Fibroblast of pulmonary artery (primary cell): ENCODE measurements at regions not wholly inside any gene's neighbourhood (a gene's known extent, or its start where the extent isn't known, plus 50 kb on each side); places are given as distances from the start of the nearest gene placed in this dataset.

Experiments
- DNase-seq: peaks from one replicate; pipeline ENCODE4 v3.0.0-alpha.2; 2010; ENCODE audit warnings: low read depth
- H3K4me3 ChIP-seq: replicated peaks from 2 replicates; pipeline ENCODE4 v1.5.1; 2011; ENCODE audit warnings: low read depth, mild to moderate bottlenecking, control low read depth, low read length, moderate library complexity
- TF ChIP-seq, protein P1 (sequence below): IDR thresholded peaks from 2 replicates; pipeline ENCODE4 v1.5.1; 2011; ENCODE audit warnings: mild to moderate bottlenecking, control low read depth, low read length, inconsistent platforms; ENCODE audit errors: missing control alignments

DNA sequence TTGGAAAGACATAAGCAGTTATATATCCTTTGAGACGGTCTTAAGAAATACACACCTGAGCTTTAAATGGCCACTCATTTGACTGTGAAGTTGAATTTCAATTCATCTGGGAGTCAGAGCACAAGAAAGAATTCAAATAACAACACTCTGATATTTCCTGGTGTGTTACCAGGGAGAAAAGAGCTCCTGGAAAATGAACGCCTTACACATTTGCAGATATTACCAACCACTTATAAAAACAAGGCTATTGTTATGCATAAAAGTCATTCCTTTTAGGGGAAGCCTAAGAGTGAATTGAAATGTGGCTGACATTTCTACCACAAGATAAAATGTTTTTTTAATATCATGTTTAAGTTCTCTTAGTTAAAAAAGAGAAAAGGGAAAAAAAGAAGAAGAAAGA lies 229.2 kb upstream of the PLEKHG7 start:
- TF ChIP-seq, protein P1, sequence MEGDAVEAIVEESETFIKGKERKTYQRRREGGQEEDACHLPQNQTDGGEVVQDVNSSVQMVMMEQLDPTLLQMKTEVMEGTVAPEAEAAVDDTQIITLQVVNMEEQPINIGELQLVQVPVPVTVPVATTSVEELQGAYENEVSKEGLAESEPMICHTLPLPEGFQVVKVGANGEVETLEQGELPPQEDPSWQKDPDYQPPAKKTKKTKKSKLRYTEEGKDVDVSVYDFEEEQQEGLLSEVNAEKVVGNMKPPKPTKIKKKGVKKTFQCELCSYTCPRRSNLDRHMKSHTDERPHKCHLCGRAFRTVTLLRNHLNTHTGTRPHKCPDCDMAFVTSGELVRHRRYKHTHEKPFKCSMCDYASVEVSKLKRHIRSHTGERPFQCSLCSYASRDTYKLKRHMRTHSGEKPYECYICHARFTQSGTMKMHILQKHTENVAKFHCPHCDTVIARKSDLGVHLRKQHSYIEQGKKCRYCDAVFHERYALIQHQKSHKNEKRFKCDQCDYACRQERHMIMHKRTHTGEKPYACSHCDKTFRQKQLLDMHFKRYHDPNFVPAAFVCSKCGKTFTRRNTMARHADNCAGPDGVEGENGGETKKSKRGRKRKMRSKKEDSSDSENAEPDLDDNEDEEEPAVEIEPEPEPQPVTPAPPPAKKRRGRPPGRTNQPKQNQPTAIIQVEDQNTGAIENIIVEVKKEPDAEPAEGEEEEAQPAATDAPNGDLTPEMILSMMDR, result no peak
- H3K4me3 ChIP-seq, result no peak overlapping the region
- no peak for DNase-seq

DNA sequence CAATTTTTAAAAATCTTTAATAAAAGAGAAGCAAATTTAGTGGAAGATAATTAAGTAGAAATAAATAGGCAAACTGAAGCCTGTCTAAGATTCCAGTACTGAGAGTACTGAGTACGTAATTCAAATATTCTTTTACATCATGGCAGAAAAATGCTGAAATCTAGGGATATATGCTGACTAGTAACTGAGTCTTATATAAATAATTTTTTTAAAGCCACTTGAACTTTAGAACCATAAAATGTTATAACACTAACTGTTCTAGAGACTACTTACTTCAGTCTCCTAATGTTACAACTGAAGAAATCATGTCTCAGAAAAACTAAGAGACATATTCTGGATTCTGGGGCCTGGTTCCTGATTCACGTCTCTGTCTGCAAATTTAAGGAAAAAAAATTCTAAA lies 230.6 kb upstream of the PLEKHG7 start:
- TF ChIP-seq, protein P1, result no peak
- no peak overlapping the region for H3K4me3 ChIP-seq
- no peak for DNase-seq

DNA sequence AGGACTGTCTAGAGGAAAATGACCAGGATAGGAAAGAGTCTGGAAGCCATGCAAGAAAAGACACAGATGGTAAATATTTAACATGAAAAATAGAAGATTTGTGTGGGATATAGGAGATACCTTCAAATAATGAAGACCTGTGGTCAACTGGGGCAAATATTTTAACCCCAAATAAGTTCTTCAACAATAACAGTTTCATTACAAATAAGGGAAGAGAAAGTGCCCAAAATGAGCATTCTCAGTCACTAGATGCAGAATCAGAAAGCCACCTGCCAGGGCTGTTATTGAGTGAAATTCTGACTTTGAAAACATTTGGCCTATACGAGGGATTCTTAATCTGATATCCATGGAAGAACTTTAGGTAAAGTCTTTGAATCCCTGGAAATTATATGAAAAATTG lies 231.2 kb upstream of the PLEKHG7 start:
- DNase-seq, result no peak
- no peak overlapping the region for H3K4me3 ChIP-seq
- TF ChIP-seq, protein P1, result no peak

DNA sequence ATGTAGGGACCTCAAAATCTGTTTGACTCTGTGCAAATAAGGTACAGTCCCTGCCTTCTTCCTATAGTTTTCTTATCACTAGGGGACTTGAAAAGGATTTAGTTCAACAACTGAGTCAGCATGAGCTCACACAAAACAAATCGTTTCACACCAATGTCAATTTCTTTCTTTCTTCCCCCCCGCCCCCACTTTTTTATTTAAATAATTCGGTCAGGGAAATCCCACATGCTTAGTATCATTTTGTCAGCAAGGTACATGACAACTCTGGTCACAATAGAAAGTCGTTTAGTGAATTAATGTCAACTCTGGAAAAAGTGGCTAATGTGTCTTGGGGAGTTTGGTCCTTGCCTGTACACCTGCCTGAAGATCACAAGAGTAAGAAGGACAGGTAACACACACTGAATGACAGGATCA lies 232.2 kb upstream of the PLEKHG7 start:
- TF ChIP-seq, protein P1, result no peak
- no peak overlapping the region for H3K4me3 ChIP-seq
- DNase-seq, result no peak

DNA sequence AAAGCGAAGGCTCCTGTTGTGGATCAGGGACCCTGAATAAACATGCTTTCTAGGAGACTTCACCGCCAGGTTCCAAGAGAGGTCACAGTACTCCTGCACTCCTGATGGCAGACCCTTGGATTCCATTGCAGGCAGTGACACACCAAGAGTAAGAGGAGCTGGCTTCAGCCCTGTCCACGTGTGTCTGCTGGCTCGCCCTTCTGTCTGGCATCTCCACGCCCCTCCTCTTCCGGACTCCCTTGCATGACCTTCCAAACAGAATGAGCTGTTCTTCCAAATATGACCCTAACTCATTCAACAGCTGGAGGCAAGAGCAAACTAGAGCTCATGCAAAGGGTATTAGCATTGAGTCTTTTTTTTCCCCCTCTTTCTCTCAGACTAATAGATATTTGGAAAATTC lies 233.0 kb upstream of the PLEKHG7 start:
- peak; percentile 31 for DNase-seq
- no peak overlapping the region for H3K4me3 ChIP-seq
- TF ChIP-seq, protein P1, result no peak

DNA sequence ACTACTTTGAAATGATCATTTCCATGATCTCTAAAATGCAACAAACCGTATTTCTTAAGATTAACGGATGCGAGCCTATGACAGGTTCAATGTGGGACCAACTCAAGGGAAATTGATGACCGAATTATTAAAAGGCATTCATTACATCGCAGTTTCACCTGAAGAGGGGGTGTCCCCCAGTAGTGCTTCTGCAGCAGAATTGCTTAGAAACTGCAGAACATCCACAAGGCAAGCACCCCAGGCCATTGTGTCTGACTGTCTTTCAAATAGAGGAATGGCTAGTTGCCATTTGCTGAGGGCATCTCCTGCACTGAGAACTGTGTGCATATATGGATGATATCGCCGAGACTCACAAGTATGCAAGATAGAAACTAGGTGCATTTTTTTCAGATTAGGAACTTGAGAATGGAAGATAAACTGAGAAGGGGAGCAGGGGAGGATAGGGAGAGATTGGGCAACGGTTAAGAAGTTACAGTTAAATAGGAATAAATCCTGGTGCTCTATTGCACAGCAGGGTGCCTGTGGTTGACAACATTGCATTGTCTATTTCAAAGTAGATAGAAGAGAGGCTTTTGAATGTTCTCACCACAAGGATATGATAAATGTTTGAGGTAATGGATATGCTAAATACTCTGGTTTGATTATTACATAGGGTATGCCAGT lies 234.3 kb upstream of the PLEKHG7 start:
- TF ChIP-seq, protein P1, result no peak
- H3K4me3 ChIP-seq, result no peak overlapping the region
- no peak for DNase-seq

DNA sequence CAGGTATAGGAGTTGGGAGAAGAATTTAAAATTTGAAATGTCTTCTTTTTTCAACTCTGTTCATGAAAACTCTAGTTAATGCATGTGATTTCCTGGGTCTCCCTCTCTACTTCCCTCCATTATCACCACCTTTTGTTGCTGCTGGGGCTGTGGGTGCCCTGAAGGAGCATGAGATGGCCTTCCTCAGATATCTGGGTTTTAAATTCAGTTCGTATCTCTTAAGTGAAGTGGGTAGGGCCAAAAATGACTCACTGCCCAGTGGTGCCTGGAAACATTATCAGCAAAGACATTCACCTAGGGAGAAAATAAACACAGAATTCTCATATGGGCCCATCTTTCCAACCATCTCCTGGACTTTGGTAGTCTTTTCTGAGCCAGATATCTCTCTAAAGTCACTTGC lies 234.9 kb upstream of the PLEKHG7 start:
- TF ChIP-seq, protein P1, result no peak
- no peak overlapping the region for H3K4me3 ChIP-seq
- DNase-seq, result no peak
